ENCODE measurements at regions not wholly inside any gene's neighbourhood (a gene's known extent, or its start where the extent isn't known, plus 50 kb on each side); places are given as distances from the start of the nearest gene placed in this dataset.
"Not testable (repeated sequence)": the region's sequence is repeated elsewhere in the genome, so short reads cannot be mapped to it uniquely, and the experiment has no call there.

DNA sequence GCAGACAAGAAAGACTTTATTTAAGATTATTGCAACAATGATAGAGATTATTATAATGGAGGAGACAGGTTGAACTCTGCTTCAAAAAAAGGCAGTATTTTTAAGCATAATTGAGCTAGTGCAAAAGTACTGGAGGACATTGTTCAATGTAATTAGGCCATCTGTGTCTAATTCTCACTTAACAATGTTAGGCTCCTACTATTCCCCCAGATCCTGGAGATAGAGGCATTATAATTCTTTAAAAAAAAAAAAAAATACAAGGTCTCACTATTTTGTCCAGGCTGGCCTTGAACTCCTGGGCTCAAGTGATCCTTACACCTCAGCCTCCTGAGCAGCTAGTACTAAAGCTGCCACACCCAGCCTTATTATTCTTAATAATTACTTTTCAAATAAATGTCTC is 193.4 kb upstream of the NUDT12 start:
- no peak for DNase-seq

DNA sequence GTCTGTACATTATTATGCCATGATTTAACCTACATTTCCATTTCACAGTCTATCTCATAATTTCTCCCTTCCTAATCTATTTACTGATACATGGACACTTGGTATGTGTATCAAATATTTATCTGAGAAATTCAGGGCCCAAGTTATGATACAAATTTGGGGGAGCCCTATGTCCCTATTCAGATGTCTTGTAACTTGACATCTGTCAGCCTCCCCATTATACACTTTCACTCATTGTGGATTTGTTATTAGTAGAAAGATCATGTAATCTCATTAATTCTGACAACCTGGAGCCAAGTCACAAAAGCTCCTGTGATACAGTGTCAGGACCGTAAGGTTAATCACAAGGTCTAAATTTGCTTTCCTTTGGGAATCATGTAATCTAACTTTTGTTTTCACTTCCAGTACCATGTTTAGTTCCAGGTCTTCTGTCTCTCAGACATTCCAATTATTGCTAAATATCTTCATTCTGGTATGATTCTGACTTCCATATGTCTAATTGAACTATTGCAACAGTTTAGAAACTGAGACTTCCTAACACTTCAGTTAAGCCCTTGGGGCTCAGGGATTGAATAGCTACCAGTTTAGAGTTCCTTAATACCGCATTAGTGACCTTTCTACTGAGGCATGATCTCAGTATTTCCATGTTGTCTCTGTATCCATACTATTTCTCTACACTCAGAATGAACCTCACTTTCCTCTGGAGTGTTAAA is 182.9 kb upstream of the NUDT12 start:
- intact Hi-C loops (cut with DNase I), result no loop called here
- no peak for DNase-seq

More for the DNA sequence above, 193.4 kb upstream of the NUDT12 start:
- intact Hi-C loops (cut with DNase I), result no loop called here

DNA sequence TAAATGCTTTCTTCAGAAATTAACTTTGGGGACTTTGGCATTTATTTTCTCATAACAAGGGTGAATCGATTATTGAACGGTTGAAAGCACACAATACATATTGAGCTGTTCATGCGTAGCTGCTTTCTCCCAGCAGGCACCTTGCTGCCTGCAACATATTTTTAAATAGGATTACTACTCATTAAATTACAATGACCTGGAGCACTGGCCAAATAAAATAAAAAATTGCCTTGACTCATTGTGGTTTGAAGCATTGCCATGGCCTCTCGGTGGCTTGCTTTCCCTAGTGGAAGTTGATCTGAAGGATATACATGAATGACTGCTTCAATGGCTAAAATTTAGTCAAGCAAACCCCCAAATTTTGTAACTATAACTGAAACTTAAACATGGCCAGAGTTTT is 181.6 kb upstream of the NUDT12 start:
- no peak for DNase-seq
- intact Hi-C loops (cut with DNase I), result no loop called here

DNA sequence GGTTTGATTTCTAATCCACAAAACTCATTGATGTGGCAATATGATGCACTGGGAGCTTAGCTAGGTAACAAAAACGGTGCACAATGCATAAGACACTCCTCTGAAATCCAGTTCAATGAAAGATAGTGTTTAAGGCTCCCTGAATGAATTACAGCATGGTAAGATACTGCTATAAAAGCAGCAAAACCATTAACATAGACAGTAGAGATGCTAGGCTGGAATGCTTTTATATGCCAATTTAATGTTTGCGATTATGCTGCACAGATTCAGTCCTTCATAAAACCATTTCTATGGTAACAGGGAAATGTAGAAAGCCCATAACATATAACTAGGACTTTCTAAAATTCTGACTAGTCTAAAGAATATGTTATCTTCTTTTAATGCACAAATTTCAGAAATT is 180.8 kb upstream of the NUDT12 start:
- no peak for DNase-seq
- intact Hi-C loops (cut with DNase I), result no loop called here

DNA sequence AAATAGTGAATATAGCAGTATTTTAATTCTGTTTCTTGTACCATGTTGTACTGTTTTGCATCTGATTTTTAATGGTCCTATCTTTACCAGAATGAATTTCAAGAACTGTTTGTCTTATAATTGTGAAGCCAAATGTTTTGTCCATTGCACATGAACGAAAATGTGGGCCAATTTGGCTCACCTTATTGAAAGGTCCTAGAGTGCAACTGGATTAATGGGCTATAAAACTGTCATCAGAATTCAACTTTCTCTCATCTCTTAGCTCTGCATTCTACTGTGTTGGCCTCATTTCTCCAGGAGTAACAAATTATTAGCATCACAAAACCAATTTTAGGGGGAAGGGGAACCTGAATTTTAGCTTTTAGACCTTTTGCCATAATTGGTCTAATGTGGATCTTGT is 179.4 kb upstream of the NUDT12 start:
- no peak for DNase-seq
- intact Hi-C loops (cut with DNase I), result no loop called here

DNA sequence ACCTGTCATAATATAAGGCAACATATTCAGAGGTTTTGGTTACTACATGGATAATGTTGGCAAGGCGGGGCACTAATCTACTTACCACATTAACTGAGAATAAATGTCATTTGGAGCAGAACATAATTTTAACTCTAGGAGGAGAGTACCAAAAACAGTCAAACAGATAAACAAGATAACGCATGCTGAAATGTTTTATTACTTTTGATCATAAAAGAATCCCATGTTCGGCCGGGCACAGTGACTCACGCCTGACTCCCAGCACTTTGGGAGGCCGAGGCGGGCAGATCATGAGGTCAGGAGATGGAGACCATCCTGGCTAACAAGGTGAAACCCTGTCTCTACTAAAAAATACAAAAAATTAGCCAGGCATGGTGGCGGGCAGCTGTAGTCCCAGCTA is 173.8 kb upstream of the NUDT12 start:
- intact Hi-C loops (cut with DNase I); DNase-seq: not testable (repeated sequence)

DNA sequence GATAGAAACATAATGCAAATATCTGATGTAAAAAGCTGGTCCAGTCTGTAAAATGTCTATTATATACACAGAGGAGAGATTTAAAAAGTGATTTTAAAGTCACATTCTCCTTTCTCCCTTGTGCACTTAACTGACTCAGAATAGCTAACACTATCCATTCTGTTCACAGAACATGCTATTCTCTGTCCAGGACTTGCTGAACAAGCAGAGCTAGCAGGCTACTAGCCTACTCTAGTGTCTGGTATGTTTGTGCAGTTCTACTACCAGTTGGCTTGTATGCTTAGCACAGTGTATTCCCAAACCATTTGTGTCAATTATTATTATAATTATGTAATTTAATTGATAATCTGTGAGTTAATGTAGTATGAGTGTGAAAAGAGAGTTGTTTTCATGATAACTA is 161.7 kb upstream of the NUDT12 start:
- no peak for DNase-seq
- intact Hi-C loops (cut with DNase I), result no loop called here

DNA sequence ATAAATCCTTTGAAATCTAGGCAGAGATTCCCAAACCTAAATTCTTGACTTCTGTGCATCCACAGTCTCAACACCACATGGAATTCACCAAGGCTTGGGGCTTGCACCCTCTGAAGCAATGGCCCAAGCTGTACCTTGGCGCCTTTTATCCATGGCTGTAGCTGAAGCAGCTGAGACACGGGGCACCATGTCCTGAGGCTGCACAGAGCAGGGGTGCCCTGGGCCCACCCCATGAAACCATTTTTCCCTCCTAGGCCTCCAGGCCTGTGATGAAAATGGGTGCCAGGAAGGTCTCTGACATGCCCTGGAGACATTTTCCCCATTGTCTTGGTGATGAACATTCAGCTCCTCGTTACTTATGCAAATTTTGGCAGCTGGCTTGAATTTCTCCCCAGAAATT is 158.6 kb upstream of the NUDT12 start:
- peak in 1 of 10 donors; percentile 39 for DNase-seq
- intact Hi-C loops (cut with DNase I), result no loop called here

DNA sequence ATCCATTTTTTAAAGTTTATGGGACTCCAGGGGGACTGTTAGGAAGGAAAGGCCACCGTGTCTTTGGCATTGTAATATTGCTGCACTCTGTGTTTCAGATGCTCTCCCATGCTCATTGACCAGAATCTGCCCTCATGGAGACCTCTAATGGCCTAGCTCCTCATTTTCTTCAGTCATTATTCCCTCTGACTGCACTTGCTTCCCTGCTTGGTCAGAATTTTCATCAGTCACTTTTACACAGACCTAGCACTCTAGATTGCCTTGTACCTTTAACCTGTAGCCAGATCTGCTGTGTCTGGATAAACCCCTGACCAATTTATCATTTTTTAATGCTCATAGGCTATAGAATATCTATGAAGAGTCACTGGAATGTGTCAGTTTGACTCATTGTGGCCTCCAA is 155.5 kb upstream of the NUDT12 start:
- intact Hi-C loops (cut with DNase I), result no loop called here
- no peak for DNase-seq

DNA sequence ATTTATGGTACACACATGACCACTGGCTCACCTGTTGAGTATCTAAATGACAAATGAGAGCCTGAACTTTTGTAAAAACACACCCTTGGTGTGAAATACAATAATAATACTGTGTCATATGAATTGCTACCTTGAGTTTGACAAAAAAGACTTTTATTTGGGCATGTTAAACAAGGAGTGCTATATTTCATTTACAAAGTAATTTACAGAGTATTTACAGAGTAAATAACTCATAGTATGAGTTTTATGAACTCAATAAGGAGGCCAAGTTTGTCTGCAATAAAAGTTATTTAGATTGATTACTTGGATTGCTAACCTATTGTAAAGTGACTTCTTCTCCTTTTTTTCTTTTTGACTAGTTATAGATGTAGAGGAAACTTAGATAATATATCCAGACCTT is 146.0 kb upstream of the NUDT12 start:
- intact Hi-C loops (cut with DNase I), result no loop called here
- DNase-seq, result no peak

DNA sequence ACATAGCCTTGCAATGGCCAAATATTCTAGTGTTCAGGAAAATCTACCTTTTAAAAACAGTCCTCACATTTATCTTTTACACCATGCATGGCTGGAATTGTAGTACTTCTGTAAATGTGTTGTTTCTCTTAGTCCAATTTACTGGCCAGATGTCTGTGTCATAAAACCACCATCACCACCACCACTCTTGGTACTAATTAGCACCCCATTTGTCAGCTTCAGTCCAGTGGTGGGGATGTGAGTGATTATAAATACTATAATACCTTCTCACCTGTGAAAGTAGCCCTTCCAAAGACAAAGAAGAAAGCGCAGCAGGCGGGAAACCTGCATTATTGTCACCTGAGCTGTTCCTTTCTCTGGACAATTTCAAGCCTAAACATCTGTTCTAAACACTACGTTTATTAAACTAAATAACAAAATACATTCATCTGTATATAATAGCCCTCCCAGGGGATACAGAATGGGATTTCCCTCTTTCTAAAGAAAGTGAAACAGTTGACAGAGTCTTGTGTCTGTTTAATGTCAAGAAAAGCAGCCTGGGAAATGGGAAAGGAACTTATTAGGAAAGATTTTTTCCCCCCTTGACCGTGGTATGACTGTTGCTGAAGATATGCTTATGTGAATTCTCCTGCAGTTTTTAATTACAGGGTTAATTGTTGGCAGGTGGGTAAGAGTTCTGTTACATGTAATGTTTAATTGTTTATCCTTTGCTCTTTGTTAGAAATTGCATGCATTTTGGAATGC is 144.5 kb upstream of the NUDT12 start:
- DNase-seq, result no peak
- intact Hi-C loops (cut with DNase I), result no loop called here

DNA sequence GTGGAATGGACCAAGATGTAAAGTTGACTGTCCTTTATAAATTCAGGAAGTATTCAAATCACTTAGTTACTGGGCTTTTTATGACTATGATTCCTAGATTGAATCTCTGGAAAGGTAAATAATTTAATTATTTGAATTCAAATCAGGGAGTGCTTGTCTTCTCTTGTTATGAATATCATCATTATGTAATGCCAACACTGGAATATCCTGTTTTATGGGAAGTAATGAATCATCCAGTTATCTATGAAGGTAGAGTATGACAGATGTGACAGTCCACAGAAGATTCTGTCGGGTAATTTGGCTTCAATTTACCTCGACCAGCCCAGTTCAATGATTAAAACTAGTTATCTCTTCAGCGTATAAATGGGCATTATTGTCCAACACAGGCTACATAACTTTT is 141.0 kb upstream of the NUDT12 start:
- intact Hi-C loops (cut with DNase I), result no loop called here
- no peak for DNase-seq

DNA sequence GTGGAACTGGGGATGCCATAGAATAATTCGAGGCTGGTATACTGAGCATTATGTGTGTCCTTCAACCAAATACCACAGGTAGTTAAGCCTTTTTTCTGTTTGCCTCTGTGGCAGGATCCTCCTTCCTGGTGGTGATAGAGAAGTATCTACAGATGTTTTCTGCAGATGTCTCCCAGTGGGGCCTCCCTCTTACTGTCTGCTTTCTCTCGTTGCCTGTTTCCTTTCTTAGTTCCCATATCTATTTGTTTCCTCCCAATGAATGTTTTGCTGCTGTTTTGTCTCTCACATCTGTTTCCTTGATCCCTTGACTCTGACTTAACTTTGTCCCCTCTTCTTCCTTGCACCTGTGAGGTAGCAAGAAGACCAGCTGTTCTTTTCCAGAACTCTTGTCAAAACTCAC is 130.9 kb upstream of the NUDT12 start:
- intact Hi-C loops (cut with DNase I), result no loop called here
- DNase-seq, result no peak

DNA sequence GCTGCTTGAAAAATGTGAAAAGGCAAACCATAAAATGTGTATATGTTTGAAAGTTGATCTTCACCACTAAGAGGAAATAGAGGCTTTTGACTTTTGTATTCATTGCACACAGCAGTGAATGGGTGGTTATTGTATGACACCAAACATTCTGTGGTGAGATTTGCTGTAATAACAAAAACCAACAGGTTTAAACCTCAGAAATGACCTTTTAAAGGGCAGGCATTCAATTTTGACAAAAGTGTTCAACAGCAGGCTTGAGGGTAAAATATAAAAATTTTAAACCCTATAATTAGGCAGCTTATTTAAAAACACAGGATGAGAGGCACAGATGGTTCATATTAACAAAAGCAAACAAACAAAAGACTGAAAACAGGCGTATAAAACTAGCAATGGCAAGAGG is 128.1 kb upstream of the NUDT12 start:
- intact Hi-C loops (cut with DNase I), result no loop called here
- no peak for DNase-seq

DNA sequence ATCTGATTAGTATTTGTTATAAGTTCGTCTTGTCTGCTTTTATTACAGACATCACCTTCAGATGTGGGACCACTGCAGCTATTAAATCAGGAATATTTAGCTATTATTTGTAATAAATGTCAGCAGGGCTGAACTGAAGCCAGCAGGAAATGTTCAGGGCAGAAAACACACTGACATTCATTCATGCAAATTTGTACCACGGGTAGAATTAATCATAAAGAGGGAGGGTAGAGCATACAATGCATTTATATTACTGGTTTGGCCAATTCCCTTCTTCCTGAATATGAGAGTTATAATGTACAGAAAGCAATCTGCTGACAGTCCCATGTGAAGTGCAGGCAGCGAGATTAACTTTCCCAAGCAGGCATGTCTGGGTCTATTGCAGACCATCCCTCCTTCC is 117.3 kb upstream of the NUDT12 start:
- no peak for DNase-seq
- intact Hi-C loops (cut with DNase I), result no loop called here

DNA sequence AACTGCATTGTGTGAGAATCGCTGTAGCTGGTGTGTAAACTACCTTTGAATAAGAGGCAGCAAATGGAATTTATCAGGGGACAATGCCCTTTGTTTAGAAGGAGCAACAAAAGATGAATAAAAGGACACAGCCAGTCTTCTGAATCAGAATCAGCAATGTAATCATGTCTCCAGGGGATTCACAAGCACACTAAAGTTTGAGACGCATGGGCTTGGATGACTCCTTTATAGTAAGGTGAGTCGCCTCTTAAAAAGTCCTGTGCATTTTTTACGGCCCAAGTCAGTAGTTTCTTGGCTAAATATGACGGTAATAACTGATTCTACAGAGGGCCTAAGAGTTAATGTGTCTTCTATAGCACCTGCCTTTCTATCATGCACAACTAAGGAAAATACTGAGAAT is 113.6 kb upstream of the NUDT12 start:
- intact Hi-C loops (cut with DNase I); DNase-seq: not testable (repeated sequence)

DNA sequence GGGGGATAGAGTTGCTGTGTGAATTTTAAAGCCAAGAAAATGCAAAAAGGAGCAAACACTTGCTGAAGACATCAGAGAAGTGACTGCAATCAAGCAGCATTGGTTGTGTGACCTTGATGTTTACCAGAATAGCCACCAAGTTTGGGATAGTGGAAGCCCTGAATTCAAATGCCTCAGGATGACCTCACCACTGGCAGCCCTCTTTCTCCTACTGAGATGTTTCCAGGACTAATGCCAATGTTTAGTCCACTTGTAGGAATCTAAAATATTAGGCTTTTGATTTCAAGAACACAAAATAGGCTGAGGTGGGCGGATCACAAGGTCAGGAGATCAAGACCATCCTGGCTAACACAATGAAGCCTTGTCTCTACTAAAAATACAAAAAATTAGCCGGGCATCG is 112.2 kb upstream of the NUDT12 start:
- intact Hi-C loops (cut with DNase I), result no loop called here
- no peak for DNase-seq

DNA sequence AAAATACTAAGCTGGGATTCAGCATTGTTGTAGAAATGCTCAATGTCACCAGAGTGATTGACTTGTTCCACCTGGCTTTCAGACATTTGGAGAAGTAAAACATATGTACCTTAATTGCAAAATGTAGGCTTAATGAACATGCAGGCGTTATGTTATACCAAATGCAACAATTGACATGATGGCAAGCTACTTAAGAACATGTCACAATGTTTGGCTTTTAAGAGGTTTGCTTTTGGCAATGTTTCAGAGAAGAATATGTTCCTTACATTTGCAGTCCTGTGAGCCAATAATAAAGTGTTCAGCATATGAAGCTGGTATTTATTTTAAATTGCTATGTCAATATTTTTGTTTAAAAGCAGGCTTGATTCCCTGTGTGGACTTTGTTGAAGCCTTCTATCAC is 111.7 kb upstream of the NUDT12 start:
- intact Hi-C loops (cut with DNase I), result no loop called here
- DNase-seq, result no peak

DNA sequence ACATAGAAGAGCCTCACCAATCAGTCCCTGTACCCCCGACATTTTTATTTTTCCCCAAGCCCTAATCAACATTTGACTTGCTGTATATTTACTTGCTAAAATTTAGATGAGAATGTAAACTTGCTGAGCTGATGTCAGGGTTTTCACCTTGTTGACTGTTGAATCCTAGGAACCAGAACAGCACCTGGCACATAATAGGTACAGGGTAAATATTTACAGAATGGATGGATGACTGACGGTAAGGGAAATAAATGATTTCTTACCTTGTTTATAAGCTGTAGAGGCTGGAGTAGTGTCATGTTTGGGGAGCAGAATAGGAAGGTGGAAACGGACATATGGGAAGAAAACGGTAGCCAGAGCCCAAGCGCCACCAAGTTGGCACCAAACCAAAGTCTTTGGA is 107.0 kb upstream of the NUDT12 start:
- intact Hi-C loops (cut with DNase I), result no loop called here
- no peak for DNase-seq

DNA sequence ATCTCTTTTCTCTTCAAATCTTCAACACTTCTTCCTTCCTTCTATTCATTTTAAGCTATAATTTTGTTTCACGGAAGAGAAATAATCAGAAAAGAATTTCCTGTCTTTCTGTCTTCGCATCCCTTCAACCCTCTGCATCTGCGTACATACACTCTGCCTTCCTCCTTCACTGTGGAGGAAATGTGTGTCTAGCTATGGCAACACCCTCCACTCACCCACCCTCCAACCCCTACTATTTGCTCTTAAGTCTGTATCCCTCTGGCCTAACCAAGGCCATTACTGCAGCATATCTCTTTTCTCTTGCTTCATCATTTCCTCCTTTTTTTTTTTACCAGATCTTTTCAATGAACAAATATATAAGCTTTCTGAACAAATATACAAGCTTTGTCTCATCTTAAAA is 105.7 kb upstream of the NUDT12 start:
- intact Hi-C loops (cut with DNase I), result no loop called here
- DNase-seq, result no peak

DNA sequence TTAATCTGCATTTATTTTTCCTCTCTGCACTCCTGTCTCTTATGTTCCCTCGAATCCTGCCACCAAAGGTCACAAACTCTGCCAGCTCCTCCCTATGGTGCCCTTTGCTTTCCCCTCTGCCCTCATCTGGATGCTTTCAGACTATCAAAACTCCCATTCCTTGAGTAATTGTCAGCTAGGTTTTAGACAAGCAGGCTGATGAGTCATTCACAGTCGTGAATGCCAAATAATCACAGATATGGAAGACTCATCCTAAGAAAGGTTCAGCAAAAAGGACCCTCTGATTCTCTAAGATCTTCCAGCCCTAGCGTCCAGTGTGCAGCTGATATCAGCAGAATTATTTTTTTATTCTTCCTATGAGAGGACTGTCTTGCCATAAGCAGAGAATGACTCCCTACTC is 104.5 kb upstream of the NUDT12 start:
- no peak for DNase-seq
- intact Hi-C loops (cut with DNase I), result no loop called here

DNA sequence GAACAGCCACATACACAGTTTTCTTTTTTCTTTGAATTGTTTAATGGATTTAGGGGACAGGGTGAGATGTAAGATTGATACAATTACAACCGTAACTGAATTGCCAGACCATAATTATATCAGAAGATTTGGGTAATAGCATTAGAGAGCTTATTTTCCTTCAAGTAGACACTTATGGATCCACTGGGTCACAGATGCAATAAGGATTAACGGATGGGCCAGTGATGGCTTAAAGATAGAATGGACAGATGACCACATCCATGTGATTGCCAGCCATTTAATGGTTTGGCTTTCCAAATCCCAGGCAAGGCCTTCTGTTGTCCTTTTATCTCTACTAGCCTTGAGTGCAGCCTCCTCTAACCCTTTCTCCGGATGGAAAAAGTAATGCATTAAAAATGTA is 94.7 kb upstream of the NUDT12 start:
- DNase-seq, result no peak
- intact Hi-C loops (cut with DNase I), result no loop called here

DNA sequence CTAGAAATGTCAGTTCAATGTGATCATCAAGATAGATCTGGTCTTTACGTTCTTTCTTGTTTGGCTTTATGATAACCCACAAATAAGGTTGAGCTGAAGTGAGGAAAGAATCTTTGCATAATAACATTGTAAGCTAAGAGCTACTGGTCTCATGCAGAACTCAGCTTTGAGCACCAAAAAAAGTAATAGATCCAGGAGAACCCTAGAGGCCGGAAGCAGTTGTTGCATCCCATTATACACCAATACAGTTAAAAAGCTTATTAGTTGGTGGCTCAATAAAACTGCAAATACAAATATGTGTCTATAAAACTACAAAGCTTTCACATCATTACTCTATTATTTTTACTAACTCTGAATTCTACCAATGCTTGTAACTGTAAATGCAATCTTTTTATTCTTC is 85.5 kb upstream of the NUDT12 start:
- DNase-seq, result no peak
- intact Hi-C loops (cut with DNase I), result no loop called here
